ENCODE measurements at regions not wholly inside any gene's neighbourhood (a gene's known extent, or its start where the extent isn't known, plus 50 kb on each side); places are given as distances from the start of the nearest gene placed in this dataset.

- H3K36me3 ChIP-seq (replicated peaks in 1 of 2; ENCODE audit: control extremely low read depth in 1 of 2, control insufficient read depth in 1 of 2, extremely low read depth in 1 of 2, insufficient read depth in 2 of 2, low read length in 1 of 2) = no peaks in the 10 kb centered on the region
- DNase-seq = no peak
- TF ChIP-seq CTCF (IDR thresholded peaks at IDR 0.05) = no peak
- no peak for TF ChIP-seq EZH2 (IDR thresholded peaks at IDR 0.05; ENCODE audit: borderline replicate concordance, insufficient read depth, low read depth, low read length, poor library complexity, severe bottlenecking)
- POLR2A ChIA-PET = no interaction called here
- H3K27ac ChIP-seq (ENCODE audit: low read length in 2 of 2) = no peak overlapping the region
- ATAC-seq (ENCODE audit: low read depth) = no peak
- no peaks in the 10 kb centered on the region for H3K4me1 Mint-ChIP-seq
- no peak overlapping the region for H3K4me3 Mint-ChIP-seq
- H3K27ac Mint-ChIP-seq = no peak overlapping the region
- H3K27me3 Mint-ChIP-seq = no peaks in the 10 kb centered on the region
- no peak overlapping the region for H3K4me3 ChIP-seq (ENCODE audit: control extremely low read depth in 1 of 5, extremely low read depth in 1 of 5, insufficient read depth in 1 of 5, low read depth in 2 of 5, low read length in 4 of 5)
- no peaks in the 10 kb centered on the region for H4K20me1 ChIP-seq (ENCODE audit: control insufficient read depth, insufficient read depth, low read length, poor library complexity, severe bottlenecking)
- H2AFZ ChIP-seq (ENCODE audit: insufficient read depth, low read depth, low read length, poor library complexity, severe bottlenecking) = no peak overlapping the region
- no peak overlapping the region for H3K4me2 ChIP-seq (replicated peaks; ENCODE audit: low read depth, low read length, poor library complexity, severe bottlenecking)
- H3K79me2 ChIP-seq (ENCODE audit: control insufficient read depth, insufficient read depth, low read length) = no peaks in the 10 kb centered on the region
- H3K9me3 Mint-ChIP-seq (ENCODE audit: insufficient read depth) = no peaks in the 10 kb centered on the region
- no peak overlapping the region for H3K9ac ChIP-seq (ENCODE audit: low read length)
- no peaks in the 10 kb centered on the region for H3K9me3 ChIP-seq (ENCODE audit: control extremely low read depth in 1 of 3, control insufficient read depth in 2 of 3, insufficient read depth in 1 of 3, low read length in 2 of 3)
- 86% methylated on average over 1 of the region's 4 CpGs for WGBS (ENCODE audit: insufficient coverage)
- no peaks in the 10 kb centered on the region for H3K27me3 ChIP-seq (replicated peaks in 1 of 4; ENCODE audit: control extremely low read depth in 1 of 4, control insufficient read depth in 3 of 4, insufficient read depth in 4 of 4, low read length in 3 of 4)
- CTCF ChIA-PET = no interaction called here
- intact Hi-C loops (cut with micrococcal nuclease) = no loop called here
- H3K4me1 ChIP-seq (ENCODE audit: control insufficient read depth in 2 of 2, insufficient read depth in 2 of 2, low read length in 2 of 2) = no peaks in the 10 kb centered on the region
Observed at GRCh38 chr4:170391066-170391740, 301.4 kb upstream of the AADAT start.

- no peak overlapping the region for H3K27ac ChIP-seq (ENCODE audit: low read length in 2 of 2)
- H3K9me3 ChIP-seq (ENCODE audit: control extremely low read depth in 1 of 3, control insufficient read depth in 2 of 3, insufficient read depth in 1 of 3, low read length in 2 of 3) = peaks cover 0 to 6% (median 0%) of the 10 kb centered on the region in 3 donors
- no peaks in the 10 kb centered on the region for H3K4me1 ChIP-seq (ENCODE audit: control insufficient read depth in 2 of 2, insufficient read depth in 2 of 2, low read length in 2 of 2)
- Mint-ChIP-seq H3K9me3 (ENCODE audit: insufficient read depth) (no peaks in the 10 kb centered on the region), H3K27ac (no peak overlapping the region), H3K4me1 (no peaks in the 10 kb centered on the region), H3K4me3 (no peak overlapping the region), H3K27me3 (no peaks in the 10 kb centered on the region)
- no peak overlapping the region for H3K9ac ChIP-seq (ENCODE audit: low read length)
- no peak overlapping the region for H3K4me3 ChIP-seq (ENCODE audit: control extremely low read depth in 1 of 5, extremely low read depth in 1 of 5, insufficient read depth in 1 of 5, low read depth in 2 of 5, low read length in 4 of 5)
- no peaks in the 10 kb centered on the region for H3K36me3 ChIP-seq (replicated peaks in 1 of 2; ENCODE audit: control extremely low read depth in 1 of 2, control insufficient read depth in 1 of 2, extremely low read depth in 1 of 2, insufficient read depth in 2 of 2, low read length in 1 of 2)
- H3K4me2 ChIP-seq (replicated peaks; ENCODE audit: low read depth, low read length, poor library complexity, severe bottlenecking) = no peak overlapping the region
- ChIA-PET POLR2A (no interaction called here), CTCF (no interaction called here)
- WGBS (ENCODE audit: insufficient coverage) = 46% methylated on average over 5 of the region's 5 CpGs
- ATAC-seq (ENCODE audit: low read depth) (no peak), DNase-seq (no peak)
- intact Hi-C loops (cut with micrococcal nuclease) = no loop called here
- no peaks in the 10 kb centered on the region for H3K79me2 ChIP-seq (ENCODE audit: control insufficient read depth, insufficient read depth, low read length)
- no peak for TF ChIP-seq CTCF (IDR thresholded peaks at IDR 0.05)
- TF ChIP-seq EZH2 (IDR thresholded peaks at IDR 0.05; ENCODE audit: borderline replicate concordance, insufficient read depth, low read depth, low read length, poor library complexity, severe bottlenecking) = no peak
- no peaks in the 10 kb centered on the region for H4K20me1 ChIP-seq (ENCODE audit: control insufficient read depth, insufficient read depth, low read length, poor library complexity, severe bottlenecking)
- H2AFZ ChIP-seq (ENCODE audit: insufficient read depth, low read depth, low read length, poor library complexity, severe bottlenecking) = no peak overlapping the region
- H3K27me3 ChIP-seq (replicated peaks in 1 of 4; ENCODE audit: control extremely low read depth in 1 of 4, control insufficient read depth in 3 of 4, insufficient read depth in 4 of 4, low read length in 3 of 4) = no peaks in the 10 kb centered on the region
Observed at GRCh38 chr4:170389411-170389810, 299.7 kb upstream of the AADAT start.
